A673 (cell line): ENCODE measurements at regions not wholly inside any gene's neighbourhood (a gene's known extent, or its start where the extent isn't known, plus 50 kb on each side); places are given as distances from the start of the nearest gene placed in this dataset.

Source experiments
- BruUV-seq: library from RNA; stranded (reverse); fragments of 400-500 nt; replicated peaks from 2 replicates; lab custom pipeline; 2021; lab: Mats Ljungman, UMichigan
- CTCF ChIA-PET: fragments of 300-600 bp; sonication (Branson Sonifier 250); formaldehyde crosslinking; loops from one replicate; lab custom pipeline; 2022; ENCODE audit warnings: antibody characterized with exemption; lab: Charles Lee
- POLR2A ChIA-PET: fragments of 300-600 bp; sonication (Branson Sonifier 250); formaldehyde crosslinking; loops from one replicate; lab custom pipeline; 2022; ENCODE audit warnings: antibody characterized with exemption; ENCODE audit not compliant: low non-redundant PET; lab: Charles Lee
- DNase-seq: peaks from one replicate; pipeline ENCODE4 v3.0.0-alpha.2; 2015; ENCODE audit warnings: low spot score
- H3K27ac ChIP-seq: fragments of 200-600 bp; sonication (generic); 2 replicates; pipeline ENCODE4 v1.5.1; 2016; ENCODE audit warnings: mixed run types, low read depth, mild to moderate bottlenecking, mixed read lengths, antibody characterized with exemption, low read length; ENCODE audit not compliant: poor library complexity, severe bottlenecking
- H3K27me3 ChIP-seq: fragments of 200-600 bp; sonication (generic); replicated peaks from 2 replicates; pipeline ENCODE4 v1.6.1; 2017; ENCODE audit warnings: mixed run types, low read depth, mild to moderate bottlenecking, mixed read lengths, antibody characterized with exemption, low read length; ENCODE audit not compliant: insufficient read depth, poor library complexity
- H3K36me3 ChIP-seq: fragments of 200-600 bp; sonication (generic); 2 replicates; pipeline ENCODE4 v1.6.1; 2016; ENCODE audit warnings: mixed run types, mild to moderate bottlenecking, mixed read lengths, antibody characterized with exemption, low read length; ENCODE audit not compliant: insufficient read depth, poor library complexity, severe bottlenecking
- H3K4me1 ChIP-seq: fragments of 200-600 bp; sonication (generic); 2 replicates; pipeline ENCODE4 v1.6.1; 2017; ENCODE audit warnings: mixed run types, mild to moderate bottlenecking, mixed read lengths, antibody characterized with exemption, low read length; ENCODE audit not compliant: insufficient read depth, poor library complexity, severe bottlenecking
- H3K4me3 ChIP-seq: fragments of 200-600 bp; sonication (generic); 2 replicates; pipeline ENCODE4 v1.5.1; 2016; ENCODE audit warnings: low read depth, mixed run types, mild to moderate bottlenecking, mixed read lengths, low read length; ENCODE audit not compliant: poor library complexity, severe bottlenecking
- H3K9me3 ChIP-seq: fragments of 200-600 bp; sonication (generic); 2 replicates; pipeline ENCODE4 v1.6.1; 2016; ENCODE audit warnings: mixed run types, low read depth, mild to moderate bottlenecking, mixed read lengths, antibody characterized with exemption, low read length; ENCODE audit not compliant: poor library complexity, severe bottlenecking
- CTCF ChIP-seq: fragments of 300-800, 200-600 bp; sonication (generic); conservative IDR thresholded peaks from 2 replicates; pipeline ENCODE4 v1.5.1; 2017; ENCODE audit warnings: low read depth, mild to moderate bottlenecking, antibody characterized with exemption, low read length, moderate library complexity, mixed read lengths
- EZH2 ChIP-seq: fragments of 200-600 bp; sonication (generic); IDR thresholded peaks from 2 replicates; pipeline ENCODE4 v1.6.1; 2017; ENCODE audit warnings: borderline replicate concordance, low read depth, mild to moderate bottlenecking, mixed read lengths, antibody characterized with exemption, low read length; ENCODE audit not compliant: poor library complexity, severe bottlenecking
- intact Hi-C: fragments of 100-400 bp; cut with micrococcal nuclease; formaldehyde crosslinking; loops from one replicate; pipeline ENCODE4 v1.10.0; 2022; ENCODE audit not compliant: unreplicated experiment

DNA sequence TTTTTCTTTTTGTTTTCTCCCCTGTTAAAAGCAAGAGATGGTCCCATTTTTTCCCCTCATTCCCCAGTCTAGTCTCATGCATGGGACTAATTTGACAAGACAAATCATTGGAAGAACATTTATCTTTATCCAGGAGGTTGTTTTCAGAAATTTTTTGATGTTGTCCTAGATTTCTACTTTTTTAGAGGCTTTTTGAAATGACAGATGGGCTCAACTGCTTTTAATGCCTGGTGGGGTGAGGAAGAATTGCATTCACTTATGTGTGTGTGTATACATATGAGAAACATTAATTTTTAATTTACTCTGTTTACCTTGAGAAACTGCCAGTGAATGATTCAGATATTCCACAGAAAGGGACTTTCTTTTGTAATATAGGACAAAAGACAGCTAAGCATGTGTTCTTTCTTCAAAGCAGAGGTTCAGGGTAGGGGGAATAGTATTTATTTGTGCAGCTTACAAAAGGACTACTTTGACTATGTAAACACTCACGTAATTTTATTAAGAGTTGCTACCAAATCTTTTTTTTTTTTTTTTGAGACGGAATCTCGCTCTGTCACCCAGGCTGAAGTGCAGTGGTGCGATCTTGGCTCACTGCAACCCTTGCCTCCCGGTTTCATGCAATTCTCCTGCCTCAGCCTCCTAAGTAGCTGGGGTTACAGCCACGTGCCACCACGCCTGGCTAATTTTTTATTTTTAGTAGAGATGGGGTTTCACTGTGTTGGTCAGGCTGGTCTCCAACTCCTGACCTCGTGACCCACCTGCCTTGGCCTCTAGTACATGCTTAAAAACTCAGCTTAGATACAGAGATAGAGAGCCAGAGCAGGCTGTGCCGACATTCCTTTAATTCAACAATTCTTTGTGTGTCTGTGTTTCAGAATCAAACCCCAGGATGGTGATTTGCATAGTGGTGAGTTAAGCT lies 130.1 kb upstream of the RARB start:
- no peak for TF ChIP-seq EZH2
- TF ChIP-seq CTCF = no peak
- no TSS peak for BruUV-seq
- CTCF ChIA-PET = no interaction called here
- Histone ChIP-seq H3K9me3 (no peaks in the 10 kb centered on the region), H3K36me3 (no peaks in the 10 kb centered on the region), H3K4me1 (no peaks in the 10 kb centered on the region), H3K27ac (no peak overlapping the region), H3K27me3 (no peaks in the 10 kb centered on the region), H3K4me3 (no peak overlapping the region)
- DNase-seq = no peak
- POLR2A ChIA-PET = no interaction called here
- intact Hi-C loops = no loop called here

GRCh38 chr3:25300141-25300540 lies 127.9 kb upstream of the RARB start:
- H3K9me3 ChIP-seq = no peaks in the 10 kb centered on the region
- intact Hi-C loops = no loop called here
- H3K4me3 ChIP-seq = no peak overlapping the region
- H3K27ac ChIP-seq = no peak overlapping the region
- CTCF ChIA-PET = no interaction called here
- H3K4me1 ChIP-seq = no peaks in the 10 kb centered on the region
- no peaks in the 10 kb centered on the region for H3K27me3 ChIP-seq
- TF ChIP-seq EZH2 = no peak
- no peak for TF ChIP-seq CTCF
- DNase-seq = no peak
- POLR2A ChIA-PET = no interaction called here
- no peaks in the 10 kb centered on the region for H3K36me3 ChIP-seq
- no TSS peak for BruUV-seq

GRCh38 chr3:25304916-25305315 lies 123.1 kb upstream of the RARB start:
- ChIA-PET CTCF (no interaction called here), POLR2A (no interaction called here)
- intact Hi-C loops = no loop called here
- TF ChIP-seq CTCF (no peak), EZH2 (no peak)
- no TSS peak for BruUV-seq
- Histone ChIP-seq H3K27ac (no peak overlapping the region), H3K4me1 (no peaks in the 10 kb centered on the region), H3K4me3 (no peak overlapping the region), H3K27me3 (no peaks in the 10 kb centered on the region), H3K9me3 (no peaks in the 10 kb centered on the region), H3K36me3 (no peaks in the 10 kb centered on the region)
- no peak for DNase-seq
